DOHH2 (cell line): ENCODE measurements at regions not wholly inside any gene's neighbourhood (a gene's known extent, or its start where the extent isn't known, plus 50 kb on each side); places are given as distances from the start of the nearest gene placed in this dataset.

Source experiments
- CTCF ChIP-seq: fragments of 200-600 bp; sonication (generic); IDR thresholded peaks from one replicate; pipeline ENCODE4 v1.5.1; 2014; ENCODE audit warnings: antibody characterized with exemption, mild to moderate bottlenecking, low read depth, low read length; ENCODE audit not compliant: poor library complexity, severe bottlenecking
- EZH2phosphoT487 ChIP-seq: fragments of 200-600 bp; sonication (generic); IDR thresholded peaks from 2 replicates; pipeline ENCODE4 v1.6.1; 2017; ENCODE audit warnings: borderline replicate concordance, mild to moderate bottlenecking, antibody characterized with exemption, low read length, moderate library complexity, mixed read lengths

GRCh38 chr17:34727601-34728000 lies 148.2 kb downstream of the TMEM132E start:
- TF ChIP-seq CTCF = no peak
- no peak for TF ChIP-seq EZH2phosphoT487
